MCF 10A (cell line): ENCODE measurements at regions not wholly inside any gene's neighbourhood (a gene's known extent, or its start where the extent isn't known, plus 50 kb on each side); places are given as distances from the start of the nearest gene placed in this dataset.

Experiments used
- BruUV-seq: library from RNA; stranded (reverse); fragments of 400-500 nt; replicated peaks from 2 replicates; lab custom pipeline; 2021; lab: Mats Ljungman, UMichigan
- CTCF ChIA-PET: fragments of 300-600 bp; sonication (Branson Sonifier 250); formaldehyde crosslinking; extraction: SDS; loops from one replicate; lab custom pipeline; 2021; ENCODE audit warnings: antibody characterized with exemption, inconsistent platforms; lab: Yijun Ruan, JAX
- POLR2A ChIA-PET: fragments of 300-600, 350-650 bp; sonication (Branson Sonifier 250); formaldehyde crosslinking; extraction: SDS; loops from one replicate; lab custom pipeline; 2020; ENCODE audit warnings: antibody characterized with exemption, inconsistent platforms; lab: Yijun Ruan, JAX
- DNase-seq: peaks from one replicate; pipeline ENCODE4 v3.0.0-alpha.2; 2018; ENCODE audit not compliant: unreplicated experiment
- H3K27ac Mint-ChIP-seq: one replicate; pipeline ENCODE4 v1.8.0; 2022; ENCODE audit warnings: mild to moderate bottlenecking, low read depth, mixed read lengths; ENCODE audit not compliant: unreplicated experiment
- H3K27me3 Mint-ChIP-seq: one replicate; pipeline ENCODE4 v1.8.0; 2022; ENCODE audit warnings: mixed read lengths; ENCODE audit not compliant: insufficient read depth, unreplicated experiment
- H3K36me3 Mint-ChIP-seq: one replicate; pipeline ENCODE4 v1.8.0; 2022; ENCODE audit warnings: mild to moderate bottlenecking, moderate library complexity, mixed read lengths; ENCODE audit not compliant: insufficient read depth, unreplicated experiment
- H3K4me1 Mint-ChIP-seq: one replicate; pipeline ENCODE4 v1.8.0; 2022; ENCODE audit warnings: mixed read lengths; ENCODE audit not compliant: insufficient read depth, unreplicated experiment
- H3K4me3 Mint-ChIP-seq: one replicate; pipeline ENCODE4 v1.8.0; 2022; ENCODE audit warnings: mild to moderate bottlenecking, moderate library complexity, mixed read lengths; ENCODE audit not compliant: unreplicated experiment
- H3K9me3 Mint-ChIP-seq: one replicate; pipeline ENCODE4 v1.8.0; 2022; ENCODE audit warnings: mixed read lengths; ENCODE audit not compliant: unreplicated experiment
- intact Hi-C: fragments of 100-400 bp; cut with micrococcal nuclease; formaldehyde crosslinking; loops from 2 replicates; pipeline ENCODE4 v1.14.1; 2022
- TF ChIP-seq, protein P1 (sequence below): fragments of 200-600 bp; IDR thresholded peaks from one replicate; pipeline ENCODE4 v1.8.0; 2022; ENCODE audit warnings: antibody characterized with exemption, mild to moderate bottlenecking; ENCODE audit not compliant: unreplicated experiment

DNA sequence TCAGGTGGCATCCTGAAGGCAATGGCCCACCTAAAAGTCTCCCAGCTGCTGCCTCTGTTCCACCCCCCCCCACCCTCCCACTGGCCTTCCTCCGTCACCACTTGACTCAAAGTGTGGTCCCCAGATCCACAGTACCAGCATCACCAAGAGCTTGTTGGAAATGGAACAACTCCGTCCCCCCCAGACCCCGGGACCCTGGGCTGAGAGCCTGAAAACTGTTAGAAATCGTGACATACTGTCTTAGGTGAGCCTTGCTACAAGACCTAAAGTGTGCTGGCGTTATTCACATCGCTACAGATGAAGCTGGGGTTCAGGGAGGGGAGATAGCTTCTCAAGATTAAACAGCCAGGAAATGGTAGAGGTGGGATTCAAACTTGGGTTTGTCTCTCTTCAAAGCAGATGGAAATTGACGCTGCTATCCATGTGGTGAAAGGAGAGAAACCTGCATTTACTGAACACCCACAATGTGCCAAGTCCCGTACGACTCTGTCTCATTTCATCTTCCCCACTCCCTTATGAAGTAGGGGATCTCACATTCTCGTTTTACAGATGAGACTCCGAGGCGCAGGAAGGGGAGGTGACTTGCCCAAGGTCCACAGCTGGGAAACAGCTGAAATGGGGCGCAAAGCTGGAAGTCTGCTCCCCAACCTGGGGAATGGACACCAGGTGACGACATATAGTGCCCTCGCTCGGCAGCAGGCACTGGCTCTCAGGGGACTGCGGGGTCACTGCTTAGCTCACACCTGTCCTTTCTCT, 52.8 kb upstream of the IFFO2 start:
- Mint-ChIP-seq H3K27me3 (no peaks in the 10 kb centered on the region), H3K9me3 (no peaks in the 10 kb centered on the region), H3K36me3 (no peaks in the 10 kb centered on the region), H3K4me1 (peaks cover 23% of the 10 kb centered on the region), H3K4me3 (no peak overlapping the region), H3K27ac (no peak overlapping the region)
- intact Hi-C loops = no loop called here
- TF ChIP-seq, protein P1, sequence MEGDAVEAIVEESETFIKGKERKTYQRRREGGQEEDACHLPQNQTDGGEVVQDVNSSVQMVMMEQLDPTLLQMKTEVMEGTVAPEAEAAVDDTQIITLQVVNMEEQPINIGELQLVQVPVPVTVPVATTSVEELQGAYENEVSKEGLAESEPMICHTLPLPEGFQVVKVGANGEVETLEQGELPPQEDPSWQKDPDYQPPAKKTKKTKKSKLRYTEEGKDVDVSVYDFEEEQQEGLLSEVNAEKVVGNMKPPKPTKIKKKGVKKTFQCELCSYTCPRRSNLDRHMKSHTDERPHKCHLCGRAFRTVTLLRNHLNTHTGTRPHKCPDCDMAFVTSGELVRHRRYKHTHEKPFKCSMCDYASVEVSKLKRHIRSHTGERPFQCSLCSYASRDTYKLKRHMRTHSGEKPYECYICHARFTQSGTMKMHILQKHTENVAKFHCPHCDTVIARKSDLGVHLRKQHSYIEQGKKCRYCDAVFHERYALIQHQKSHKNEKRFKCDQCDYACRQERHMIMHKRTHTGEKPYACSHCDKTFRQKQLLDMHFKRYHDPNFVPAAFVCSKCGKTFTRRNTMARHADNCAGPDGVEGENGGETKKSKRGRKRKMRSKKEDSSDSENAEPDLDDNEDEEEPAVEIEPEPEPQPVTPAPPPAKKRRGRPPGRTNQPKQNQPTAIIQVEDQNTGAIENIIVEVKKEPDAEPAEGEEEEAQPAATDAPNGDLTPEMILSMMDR = no peak
- POLR2A ChIA-PET = interaction anchor here (1.1 to 3.2 kb wide), 6 partner anchors 11 to 52 kb away, joined by 3 to 22 read pairs (median 4); partner anchors contain the start of gene IFFO2
- DNase-seq = no peak
- CTCF ChIA-PET = interaction anchor here (0.7 to 1.1 kb wide), 2 partner anchors 102 to 106 kb away, joined by 4 to 5 read pairs; no protein-coding TSS in a partner anchor
- BruUV-seq = no TSS peak

DNA sequence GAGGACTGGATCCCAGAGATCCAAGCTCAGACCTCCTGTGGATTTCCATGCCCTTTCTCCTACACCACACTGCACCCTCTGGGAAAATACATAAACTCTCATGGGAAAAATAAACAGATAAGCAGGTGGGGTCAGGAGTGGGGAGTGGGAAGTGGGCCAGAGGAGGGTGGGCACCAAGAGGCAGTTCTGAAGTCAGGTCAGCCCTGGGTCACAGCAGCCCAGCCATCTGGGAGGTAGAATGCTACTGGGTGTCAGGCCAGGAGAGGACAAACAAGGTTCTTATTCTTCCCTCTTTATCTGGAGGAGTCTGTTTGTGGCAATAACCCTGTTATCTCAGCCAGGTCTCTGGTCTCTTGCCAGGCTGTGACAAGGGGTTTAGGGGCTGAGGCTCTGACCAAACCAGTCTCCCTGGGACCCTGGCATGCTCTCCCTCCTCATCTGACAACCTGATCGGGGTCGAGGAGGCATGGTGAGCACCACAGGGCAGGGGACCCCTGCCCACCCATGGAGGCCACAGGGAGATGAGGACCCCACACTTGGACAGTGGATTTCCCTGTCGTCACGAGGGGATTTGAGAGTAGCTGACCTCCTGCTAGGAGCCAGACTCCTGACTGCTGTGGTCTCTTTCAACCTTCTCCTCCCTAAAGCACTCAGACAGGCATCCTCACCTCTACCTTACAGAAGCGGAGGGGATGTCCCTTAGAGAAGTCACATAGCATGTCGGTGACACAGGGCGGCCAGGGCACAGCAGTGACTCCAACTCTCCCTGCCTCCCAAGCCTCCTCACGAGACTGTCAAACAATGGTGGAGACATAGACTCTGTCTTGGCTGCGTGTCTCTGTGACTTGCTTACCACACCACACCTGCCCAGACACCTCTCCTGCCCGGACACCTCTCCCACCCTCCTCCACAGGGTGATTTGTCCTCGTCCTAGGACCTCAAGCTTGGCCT, 51.3 kb upstream of the IFFO2 start:
- no peak for DNase-seq
- peaks cover 7% of the 10 kb centered on the region for H3K36me3 Mint-ChIP-seq
- ChIA-PET CTCF (interaction anchor here (0.6 kb wide), 1 partner anchor 103 kb away, joined by 5 read pairs; no protein-coding TSS in a partner anchor), POLR2A (interaction anchor here (1.5 kb wide), 1 partner anchor 31 kb away, joined by 3 read pairs; no protein-coding TSS in a partner anchor)
- H3K9me3 Mint-ChIP-seq = no peaks in the 10 kb centered on the region
- H3K4me1 Mint-ChIP-seq = peaks cover 23% of the 10 kb centered on the region
- H3K27ac Mint-ChIP-seq = no peak overlapping the region
- no peaks in the 10 kb centered on the region for H3K27me3 Mint-ChIP-seq
- intact Hi-C loops = no loop called here
- H3K4me3 Mint-ChIP-seq = no peak overlapping the region
- TF ChIP-seq, protein P1 = no peak
- no TSS peak for BruUV-seq

DNA sequence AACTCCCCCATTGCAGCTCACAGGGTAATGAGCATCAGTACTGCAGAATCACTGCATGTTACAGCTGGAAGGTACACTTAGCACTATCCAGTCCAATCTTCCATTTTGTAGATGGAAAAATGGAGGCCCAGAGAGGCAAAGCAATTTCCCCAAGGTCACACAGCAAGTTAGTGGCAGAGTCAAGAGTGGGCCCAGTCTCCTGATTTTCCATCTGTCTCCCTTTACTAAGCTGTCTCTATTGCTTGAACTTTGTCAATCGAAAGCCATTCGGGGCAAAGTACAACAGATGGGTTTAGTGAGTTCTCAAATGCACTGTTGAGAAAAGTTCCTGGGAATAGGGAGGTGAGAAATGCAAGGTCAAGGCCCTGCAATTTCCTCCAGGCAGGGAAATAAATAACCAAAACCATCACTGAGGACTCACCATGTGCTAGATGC, 50.4 kb upstream of the IFFO2 start:
- Mint-ChIP-seq H3K9me3 (peaks cover 8% of the 10 kb centered on the region), H3K27ac (no peak overlapping the region), H3K4me3 (no peak overlapping the region), H3K36me3 (peaks cover 7% of the 10 kb centered on the region), H3K27me3 (no peaks in the 10 kb centered on the region), H3K4me1 (peaks cover 21% of the 10 kb centered on the region)
- intact Hi-C loops = no loop called here
- CTCF ChIA-PET = interaction anchor here (0.8 kb wide), 1 partner anchor 34 kb away, joined by 3 read pairs; no protein-coding TSS in a partner anchor
- TF ChIP-seq, protein P1 = no peak
- no peak for DNase-seq
- no TSS peak for BruUV-seq
- POLR2A ChIA-PET = no interaction called here
